ENCODE measurements at regions not wholly inside any gene's neighbourhood (a gene's known extent, or its start where the extent isn't known, plus 50 kb on each side); places are given as distances from the start of the nearest gene placed in this dataset.

DNA sequence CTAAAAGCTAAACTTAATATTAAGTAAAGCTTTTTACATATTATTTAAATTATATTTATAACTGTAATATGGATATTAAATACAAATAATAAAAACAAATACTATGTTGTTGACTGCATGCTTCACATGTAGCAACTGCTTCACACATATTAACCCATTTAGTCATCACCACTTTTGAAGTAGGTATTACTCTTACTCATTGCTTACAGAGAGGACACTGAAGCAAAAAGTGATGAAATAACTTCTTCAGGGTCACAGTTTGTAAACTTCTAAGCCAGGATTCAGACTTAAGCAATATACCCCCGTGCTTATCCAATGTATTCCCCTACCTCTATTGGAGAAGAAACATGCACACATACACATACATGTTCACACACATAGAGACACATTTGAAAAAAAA, 166.6 kb downstream of the DKK2 start:
- Histone ChIP-seq H3K27me3 (no peaks in the 10 kb centered on the region), H3F3A (ENCODE audit: low read depth) (no peaks in the 10 kb centered on the region), H3K4me3 (no peak overlapping the region), H3K4me1 (no peaks in the 10 kb centered on the region), H3K9ac (no peak overlapping the region), H3K9me3 (ENCODE audit: low read depth) (no peaks in the 10 kb centered on the region), H3K36me3 (no peaks in the 10 kb centered on the region), H2AFZ (replicated peaks) (no peak overlapping the region), H4K20me1 (ENCODE audit: low read depth) (no peaks in the 10 kb centered on the region), H3K27ac (no peak overlapping the region), H3K79me2 (ENCODE audit: low read depth) (no peaks in the 10 kb centered on the region), H3K4me2 (no peak overlapping the region)
- DNase-seq (ENCODE audit: low spot score): no peak
- Mint-ChIP-seq H3K9me3 (peaks cover 3% of the 10 kb centered on the region), H3K27me3 (ENCODE audit: insufficient read depth, low read depth) (peaks cover 4% of the 10 kb centered on the region), H3K36me3 (no peaks in the 10 kb centered on the region), H3K4me1 (no peaks in the 10 kb centered on the region), H3K4me3 (no peak overlapping the region), H3K27ac (no peak overlapping the region)
- TF ChIP-seq EZH2 (IDR thresholded peaks at IDR 0.05) (no peak), EZH2phosphoT487 (IDR thresholded peaks at IDR 0.05) (no peak)

DNA sequence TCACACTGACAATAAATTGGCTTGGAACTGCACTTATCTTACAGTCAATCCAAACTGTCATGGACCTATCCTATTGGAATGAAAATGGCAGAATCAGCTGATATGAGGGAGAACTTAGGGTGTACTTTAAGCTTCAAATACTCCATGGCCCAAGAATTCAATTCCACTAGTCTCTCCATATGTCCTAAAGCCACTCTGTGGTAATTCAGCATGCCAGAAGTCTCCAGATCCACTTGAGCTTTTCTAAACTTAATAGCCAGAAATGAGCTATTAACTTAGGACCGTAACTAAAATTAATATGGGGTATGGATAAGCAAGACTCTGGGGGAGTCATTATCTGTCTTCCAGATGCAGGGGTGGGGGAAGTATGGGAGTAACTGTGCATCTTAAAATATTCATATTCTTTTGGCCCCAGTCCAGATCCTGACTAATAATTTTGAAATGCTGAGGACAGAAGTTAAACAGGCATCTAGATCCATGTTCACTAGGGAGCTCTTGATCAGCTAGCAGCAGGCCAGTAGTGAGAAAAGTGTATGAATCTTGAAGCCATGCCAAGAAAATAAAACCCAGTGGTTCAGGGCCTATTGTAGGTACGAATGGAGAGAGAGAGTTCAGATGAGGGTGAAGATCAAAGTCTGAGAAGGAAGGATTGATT, 167.6 kb downstream of the DKK2 start:
- Histone ChIP-seq H3F3A (ENCODE audit: low read depth) (no peaks in the 10 kb centered on the region), H3K27ac (no peak overlapping the region), H2AFZ (replicated peaks) (no peak overlapping the region), H3K4me1 (no peaks in the 10 kb centered on the region), H3K9me3 (ENCODE audit: low read depth) (no peaks in the 10 kb centered on the region), H4K20me1 (ENCODE audit: low read depth) (no peaks in the 10 kb centered on the region), H3K27me3 (no peaks in the 10 kb centered on the region), H3K4me2 (no peak overlapping the region), H3K9ac (no peak overlapping the region), H3K4me3 (no peak overlapping the region), H3K36me3 (no peaks in the 10 kb centered on the region), H3K79me2 (ENCODE audit: low read depth) (no peaks in the 10 kb centered on the region)
- DNase-seq (ENCODE audit: low spot score): no peak
- Mint-ChIP-seq H3K36me3 (no peaks in the 10 kb centered on the region), H3K4me1 (no peaks in the 10 kb centered on the region), H3K4me3 (no peak overlapping the region), H3K27me3 (ENCODE audit: insufficient read depth, low read depth) (peaks cover 4% of the 10 kb centered on the region), H3K27ac (no peak overlapping the region), H3K9me3 (no peaks in the 10 kb centered on the region)
- TF ChIP-seq EZH2phosphoT487 (IDR thresholded peaks at IDR 0.05) (no peak), EZH2 (IDR thresholded peaks at IDR 0.05) (no peak)
- TF ChIP-seq, protein P1, sequence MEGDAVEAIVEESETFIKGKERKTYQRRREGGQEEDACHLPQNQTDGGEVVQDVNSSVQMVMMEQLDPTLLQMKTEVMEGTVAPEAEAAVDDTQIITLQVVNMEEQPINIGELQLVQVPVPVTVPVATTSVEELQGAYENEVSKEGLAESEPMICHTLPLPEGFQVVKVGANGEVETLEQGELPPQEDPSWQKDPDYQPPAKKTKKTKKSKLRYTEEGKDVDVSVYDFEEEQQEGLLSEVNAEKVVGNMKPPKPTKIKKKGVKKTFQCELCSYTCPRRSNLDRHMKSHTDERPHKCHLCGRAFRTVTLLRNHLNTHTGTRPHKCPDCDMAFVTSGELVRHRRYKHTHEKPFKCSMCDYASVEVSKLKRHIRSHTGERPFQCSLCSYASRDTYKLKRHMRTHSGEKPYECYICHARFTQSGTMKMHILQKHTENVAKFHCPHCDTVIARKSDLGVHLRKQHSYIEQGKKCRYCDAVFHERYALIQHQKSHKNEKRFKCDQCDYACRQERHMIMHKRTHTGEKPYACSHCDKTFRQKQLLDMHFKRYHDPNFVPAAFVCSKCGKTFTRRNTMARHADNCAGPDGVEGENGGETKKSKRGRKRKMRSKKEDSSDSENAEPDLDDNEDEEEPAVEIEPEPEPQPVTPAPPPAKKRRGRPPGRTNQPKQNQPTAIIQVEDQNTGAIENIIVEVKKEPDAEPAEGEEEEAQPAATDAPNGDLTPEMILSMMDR (IDR thresholded peaks at IDR 0.05): no peak

DNA sequence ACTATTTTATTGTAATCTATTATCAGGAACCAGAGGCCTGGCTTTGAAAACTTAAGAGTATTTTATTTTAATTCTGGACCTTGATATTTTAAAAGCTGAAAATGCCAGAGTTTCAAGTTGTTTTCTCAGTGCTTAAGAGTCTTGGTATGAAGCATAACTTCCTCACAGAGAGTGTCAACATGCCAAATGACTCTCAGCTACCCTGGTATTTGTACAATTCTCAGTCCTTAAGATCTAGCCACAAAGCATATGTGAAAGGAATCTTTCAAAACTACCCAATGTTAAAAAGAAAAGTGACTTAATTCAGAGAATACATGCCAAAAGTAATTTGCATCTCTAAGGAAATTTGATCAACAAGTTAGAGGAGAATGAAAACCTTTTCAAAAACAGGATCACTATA, 171.9 kb downstream of the DKK2 start:
- Mint-ChIP-seq H3K27ac (no peak overlapping the region), H3K4me1 (no peaks in the 10 kb centered on the region), H3K9me3 (no peaks in the 10 kb centered on the region), H3K36me3 (no peaks in the 10 kb centered on the region), H3K4me3 (no peak overlapping the region), H3K27me3 (ENCODE audit: insufficient read depth, low read depth) (peaks cover 2% of the 10 kb centered on the region)
- no peaks in the 10 kb centered on the region for H3K79me2 ChIP-seq (ENCODE audit: low read depth)
- H3K4me3 ChIP-seq: no peak overlapping the region
- H3K4me2 ChIP-seq: no peak overlapping the region
- no peaks in the 10 kb centered on the region for H3F3A ChIP-seq (ENCODE audit: low read depth)
- no peaks in the 10 kb centered on the region for H3K4me1 ChIP-seq
- no peak for DNase-seq (ENCODE audit: low spot score)
- H3K9ac ChIP-seq: no peak overlapping the region
- H3K36me3 ChIP-seq: no peaks in the 10 kb centered on the region
- no peak overlapping the region for H3K27ac ChIP-seq
- no peak overlapping the region for H2AFZ ChIP-seq (replicated peaks)
- H3K9me3 ChIP-seq (ENCODE audit: low read depth): no peaks in the 10 kb centered on the region
- no peaks in the 10 kb centered on the region for H3K27me3 ChIP-seq
- TF ChIP-seq, protein P1 (IDR thresholded peaks at IDR 0.05): no peak
- no peak for TF ChIP-seq EZH2 (IDR thresholded peaks at IDR 0.05)
- TF ChIP-seq EZH2phosphoT487 (IDR thresholded peaks at IDR 0.05): no peak
- H4K20me1 ChIP-seq (ENCODE audit: low read depth): no peaks in the 10 kb centered on the region

DNA sequence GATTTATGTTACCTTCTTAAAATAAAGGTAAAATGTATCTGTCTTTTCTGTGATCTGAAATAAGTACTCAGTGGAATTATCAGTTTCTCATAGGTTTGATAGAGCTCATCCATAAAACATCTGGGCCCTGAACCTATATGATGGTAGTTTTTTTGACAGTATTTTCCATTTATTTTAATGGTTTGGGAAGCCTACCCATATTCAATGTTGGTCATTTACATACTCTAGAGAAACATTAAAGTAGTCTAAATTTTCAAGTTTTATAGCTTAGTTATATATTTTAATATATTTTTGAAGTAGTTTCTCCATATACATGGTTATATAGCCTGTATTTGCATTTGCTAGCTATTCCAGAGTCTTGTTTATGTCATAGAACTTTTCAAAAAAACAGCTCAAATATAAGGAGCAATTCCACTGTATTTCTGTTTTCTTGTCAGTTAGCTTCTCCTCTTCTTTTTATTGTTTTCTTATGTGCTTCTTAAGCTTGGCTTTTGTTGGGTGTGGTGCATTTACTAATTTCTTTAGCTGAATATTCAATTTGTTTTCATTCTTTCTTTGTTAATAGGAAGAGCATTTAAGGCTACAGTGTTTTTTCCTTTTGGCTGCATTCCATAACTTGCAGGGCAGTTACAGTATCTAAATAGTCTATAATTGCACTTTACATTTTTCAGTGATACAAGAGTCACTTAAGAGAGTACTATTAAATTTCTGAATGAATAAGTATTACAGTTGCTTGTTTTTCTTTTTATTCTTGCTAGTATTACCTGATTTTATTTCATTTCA, 181.4 kb downstream of the DKK2 start:
- H3K27me3 ChIP-seq: no peaks in the 10 kb centered on the region
- H3K4me1 Mint-ChIP-seq: no peaks in the 10 kb centered on the region
- no peak overlapping the region for H3K9ac ChIP-seq
- H3K27ac ChIP-seq: no peak overlapping the region
- no peak overlapping the region for H3K4me3 ChIP-seq
- no peak for TF ChIP-seq EZH2phosphoT487 (IDR thresholded peaks at IDR 0.05)
- TF ChIP-seq EZH2 (IDR thresholded peaks at IDR 0.05): no peak
- TF ChIP-seq, protein P1 (IDR thresholded peaks at IDR 0.05): no peak
- H3K36me3 Mint-ChIP-seq: no peaks in the 10 kb centered on the region
- H3K9me3 ChIP-seq (ENCODE audit: low read depth): no peaks in the 10 kb centered on the region
- DNase-seq (ENCODE audit: low spot score): no peak
- no peaks in the 10 kb centered on the region for H3K4me1 ChIP-seq
- no peaks in the 10 kb centered on the region for H4K20me1 ChIP-seq (ENCODE audit: low read depth)
- H2AFZ ChIP-seq (replicated peaks): no peak overlapping the region
- H3K79me2 ChIP-seq (ENCODE audit: low read depth): no peaks in the 10 kb centered on the region
- no peak overlapping the region for H3K27ac Mint-ChIP-seq
- no peaks in the 10 kb centered on the region for H3K9me3 Mint-ChIP-seq
- no peaks in the 10 kb centered on the region for H3F3A ChIP-seq (ENCODE audit: low read depth)
- no peak overlapping the region for H3K4me3 Mint-ChIP-seq
- H3K27me3 Mint-ChIP-seq (ENCODE audit: insufficient read depth, low read depth): peaks cover under 1% of the 10 kb centered on the region
- H3K4me2 ChIP-seq: no peak overlapping the region
- no peaks in the 10 kb centered on the region for H3K36me3 ChIP-seq

Measured in neural progenitor cell (in vitro differentiated cells).